Gastroesophageal sphincter (tissue), 3 donors: ENCODE measurements at regions not wholly inside any gene's neighbourhood (a gene's known extent, or its start where the extent isn't known, plus 50 kb on each side); places are given as distances from the start of the nearest gene placed in this dataset.

Experiments used
- CTCF ChIP-seq, 4 experiments: fragments of 200-600 bp in 2 of 4; fragments of 450-650 bp in 2 of 4; sonication (generic) in 1 of 4; IDR thresholded peaks; one replicate each; pipeline ENCODE4 v1.5.1; 2017 to 2019; ENCODE audit warnings: antibody characterized with exemption in 4 of 4, mild to moderate bottlenecking in 2 of 4, moderate library complexity in 2 of 4
- EP300 ChIP-seq: sonication (generic); formaldehyde crosslinking; IDR thresholded peaks from one replicate; pipeline ENCODE4 v1.6.1; 2017; ENCODE audit warnings: antibody characterized with exemption, mild to moderate bottlenecking
- POLR2A ChIP-seq, 2 donors: fragments of 450-650 bp; IDR thresholded peaks; one replicate each; pipeline ENCODE4 v1.6.1; 2017; ENCODE audit warnings: antibody characterized with exemption in 2 of 2, mild to moderate bottlenecking in 2 of 2, moderate library complexity in 1 of 2

- no peak for TF ChIP-seq CTCF (IDR thresholded peaks at IDR 0.05)
- no peak for TF ChIP-seq POLR2A (IDR thresholded peaks at IDR 0.05)
- TF ChIP-seq EP300, result no peak
Observed at GRCh38 chr6:78515271-78515670, 352.1 kb upstream of the IRAK1BP1 start.
